CD14-positive monocyte (primary cell): ENCODE measurements at regions not wholly inside any gene's neighbourhood (a gene's known extent, or its start where the extent isn't known, plus 50 kb on each side); places are given as distances from the start of the nearest gene placed in this dataset.

Experiments
- DNase-seq, 3 donors: peaks; one replicate each; pipeline ENCODE4 v3.0.0-alpha.2; 2011 to 2022
- H2AFZ ChIP-seq: 2 replicates; pipeline ENCODE4 v1.6.0; 2012; ENCODE audit warnings: mild to moderate bottlenecking, low read depth, low read length, inconsistent platforms; ENCODE audit not compliant: insufficient read depth, poor library complexity, severe bottlenecking
- H3K27ac ChIP-seq, 2 donors: 1 replicate in 1 of 2; 2 replicates in 1 of 2; pipeline ENCODE4 v1.5.1; 2012 to 2013; ENCODE audit warnings: low read length in 2 of 2, control low read depth in 1 of 2, inconsistent platforms in 1 of 2, low read depth in 1 of 2, mild to moderate bottlenecking in 1 of 2
- H3K27me3 ChIP-seq, 2 donors: one replicate each; pipeline versions ENCODE4 v1.6.0 to v1.6.1; 2011 to 2013; ENCODE audit warnings: low read length in 2 of 2; ENCODE audit not compliant: control insufficient read depth in 2 of 2, insufficient read depth in 2 of 2
- H3K36me3 ChIP-seq, 2 donors: replicated peaks in 1 of 2; 1 replicate in 1 of 2; 2 replicates in 1 of 2; pipeline versions ENCODE4 v1.5.1 to v1.6.1; 2012 to 2013; ENCODE audit warnings: low read length in 2 of 2, control low read depth in 1 of 2, inconsistent platforms in 1 of 2, mild to moderate bottlenecking in 1 of 2; ENCODE audit not compliant: insufficient read depth in 2 of 2, control insufficient read depth in 1 of 2
- H3K4me1 ChIP-seq, 2 donors: 1 replicate in 1 of 2; 2 replicates in 1 of 2; pipeline versions ENCODE4 v1.5.1 to v1.6.1; 2012 to 2013; ENCODE audit warnings: low read length in 2 of 2, control low read depth in 1 of 2, inconsistent platforms in 1 of 2, mild to moderate bottlenecking in 1 of 2, moderate library complexity in 1 of 2; ENCODE audit not compliant: insufficient read depth in 2 of 2, control insufficient read depth in 1 of 2
- H3K4me2 ChIP-seq: replicated peaks from 2 replicates; pipeline ENCODE3; 2012; ENCODE audit warnings: low read length, moderate library complexity, mild to moderate bottlenecking; ENCODE audit not compliant: poor library complexity, severe bottlenecking; ENCODE audit errors: extremely low read depth
- H3K4me3 ChIP-seq, 3 experiments: fragments of 200-600 bp in 1 of 3; sonication (generic) in 1 of 3; replicated peaks in 1 of 3; 1 replicate in 2 of 3; 2 replicates in 1 of 3; pipeline ENCODE4 v1.5.1; 2011 to 2013; ENCODE audit warnings: low read length in 3 of 3, mild to moderate bottlenecking in 3 of 3, control low read depth in 2 of 3, low read depth in 2 of 3, inconsistent platforms in 1 of 3, moderate library complexity in 1 of 3
- H3K79me2 ChIP-seq: 2 replicates; pipeline ENCODE4 v1.6.0; 2012; ENCODE audit warnings: mild to moderate bottlenecking, control low read depth, inconsistent platforms, low read length, moderate library complexity; ENCODE audit not compliant: insufficient read depth
- H3K9ac ChIP-seq: 2 replicates; pipeline ENCODE4 v1.6.0; 2017; ENCODE audit warnings: low read length, mild to moderate bottlenecking; ENCODE audit not compliant: insufficient read depth, poor library complexity, severe bottlenecking
- H3K9me3 ChIP-seq, 2 donors: replicated peaks in 1 of 2; 1 replicate in 1 of 2; 2 replicates in 1 of 2; pipeline versions ENCODE4 v1.5.1 to v1.6.1; 2012 to 2013; ENCODE audit warnings: low read length in 2 of 2, control low read depth in 1 of 2; ENCODE audit not compliant: control insufficient read depth in 1 of 2, insufficient read depth in 1 of 2
- H4K20me1 ChIP-seq: 2 replicates; pipeline ENCODE4 v1.6.0; 2012; ENCODE audit warnings: mild to moderate bottlenecking, low read length, control low read depth, moderate library complexity; ENCODE audit not compliant: insufficient read depth
- H3K27ac Mint-ChIP-seq, 7 donors: one replicate each; pipeline ENCODE4 v1.8.0; 2020; ENCODE audit warnings: mild to moderate bottlenecking in 7 of 7, mixed read lengths in 7 of 7, moderate library complexity in 6 of 7, inconsistent platforms in 2 of 7
- H3K27me3 Mint-ChIP-seq, 3 donors: one replicate each; pipeline ENCODE4 v1.8.0; 2021 to 2022; ENCODE audit warnings: low read depth in 3 of 3, mild to moderate bottlenecking in 3 of 3, mixed read lengths in 3 of 3, moderate library complexity in 3 of 3, inconsistent platforms in 1 of 3
- H3K36me3 Mint-ChIP-seq, 2 donors: one replicate each; pipeline ENCODE4 v1.8.0; 2020; ENCODE audit warnings: mixed read lengths in 2 of 2, inconsistent platforms in 1 of 2, mild to moderate bottlenecking in 1 of 2
- H3K4me1 Mint-ChIP-seq: one replicate; pipeline ENCODE4 v1.8.0; 2020; ENCODE audit warnings: mild to moderate bottlenecking, mixed read lengths
- H3K4me3 Mint-ChIP-seq, 2 donors: one replicate each; pipeline ENCODE4 v1.8.0; 2020; ENCODE audit warnings: mild to moderate bottlenecking in 2 of 2, mixed read lengths in 2 of 2, moderate library complexity in 1 of 2
- H3K9me3 Mint-ChIP-seq, 7 donors: one replicate each; pipeline ENCODE4 v1.8.0; 2020 to 2022; ENCODE audit warnings: mixed read lengths in 7 of 7, mild to moderate bottlenecking in 6 of 7, moderate library complexity in 6 of 7, inconsistent platforms in 2 of 7
- CTCF ChIP-seq: fragments of 200-600 bp; IDR thresholded peaks from one replicate; pipeline ENCODE4 v1.8.0; 2022; ENCODE audit warnings: antibody characterized with exemption, mild to moderate bottlenecking
- WGBS: methylation state at CpG from one replicate; pipeline ENCODE4 v1.1.5; 2013; ENCODE audit warnings: missing lambda C conversion rate; ENCODE audit not compliant: insufficient coverage; 5-methylcytosine and 5-hydroxymethylcytosine counted together
- intact Hi-C, 2 donors: fragments of 100-400 bp; cut with micrococcal nuclease; formaldehyde crosslinking; loops; one replicate each; pipeline versions ENCODE4 v1.15.0 to v1.15.1; 2023

- Histone ChIP-seq H3K9me3 (peaks cover 2 to 7% of the 10 kb centered on the region in 2 donors), H3K27ac (no peak overlapping the region), H4K20me1 (no peaks in the 10 kb centered on the region), H3K4me1 (no peaks in the 10 kb centered on the region), H3K9ac (no peak overlapping the region), H3K79me2 (no peaks in the 10 kb centered on the region), H2AFZ (no peak overlapping the region), H3K4me3 (no peak overlapping the region), H3K36me3 (no peaks in the 10 kb centered on the region), H3K27me3 (no peaks in the 10 kb centered on the region), H3K4me2 (no peak overlapping the region)
- Mint-ChIP-seq H3K36me3 (no peaks in the 10 kb centered on the region), H3K4me1 (no peaks in the 10 kb centered on the region), H3K27me3 (no peaks in the 10 kb centered on the region), H3K9me3 (peaks cover 0 to 11% (median 4%) of the 10 kb centered on the region in 7 donors), H3K4me3 (no peak overlapping the region), H3K27ac (no peak overlapping the region)
- no peak for TF ChIP-seq CTCF
- no peak for DNase-seq
- intact Hi-C loops, result no loop called here
- WGBS, result 76% methylated on average over 2 of the region's 4 CpGs
Observed at GRCh38 chr13:89497658-89498057, 1826.5 kb downstream of the SLITRK5 start.

GRCh38 chr13:89502286-89502685 is 1831.1 kb downstream of the SLITRK5 start:
- H3K27ac Mint-ChIP-seq, result no peak overlapping the region
- no peaks in the 10 kb centered on the region for H3K36me3 Mint-ChIP-seq
- Histone ChIP-seq H3K36me3 (no peaks in the 10 kb centered on the region), H3K4me3 (no peak overlapping the region), H3K79me2 (no peaks in the 10 kb centered on the region), H3K9me3 (peaks cover 2 to 3% of the 10 kb centered on the region in 2 donors), H3K4me2 (no peak overlapping the region), H4K20me1 (no peaks in the 10 kb centered on the region), H3K27ac (no peak overlapping the region), H2AFZ (no peak overlapping the region), H3K9ac (no peak overlapping the region), H3K27me3 (no peaks in the 10 kb centered on the region), H3K4me1 (no peaks in the 10 kb centered on the region)
- H3K9me3 Mint-ChIP-seq, result peaks cover 0 to 5% (median 2%) of the 10 kb centered on the region in 7 donors
- no peak overlapping the region for H3K4me3 Mint-ChIP-seq
- no peak for TF ChIP-seq CTCF
- no peaks in the 10 kb centered on the region for H3K4me1 Mint-ChIP-seq
- DNase-seq, result no peak
- no CpG with 5 or more reads among the region's 2 CpGs for WGBS
- H3K27me3 Mint-ChIP-seq, result no peaks in the 10 kb centered on the region
- intact Hi-C loops, result no loop called here
